ENCODE measurements at regions not wholly inside any gene's neighbourhood (a gene's known extent, or its start where the extent isn't known, plus 50 kb on each side); places are given as distances from the start of the nearest gene placed in this dataset.

DNA sequence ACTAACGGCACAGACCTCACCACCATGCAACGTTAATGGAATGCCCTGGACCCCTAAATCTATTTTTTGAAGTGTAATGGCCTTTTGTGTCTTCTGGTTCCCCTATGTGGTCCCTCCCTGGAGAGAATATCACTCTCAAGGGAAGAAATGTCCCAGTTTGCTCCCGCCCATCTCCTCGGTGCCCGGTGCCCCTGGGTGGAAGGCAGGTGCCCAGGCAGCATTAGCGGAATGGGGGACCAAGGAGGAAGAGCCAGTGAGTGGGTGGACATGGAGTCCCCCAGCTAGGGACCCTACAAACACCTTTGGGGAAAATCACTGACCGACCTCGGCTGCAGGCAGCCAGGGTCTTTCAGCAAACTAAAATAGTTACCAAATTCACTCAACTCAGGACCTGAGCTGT is 212.1 kb upstream of the RTL1 start:
- DNase-seq (ENCODE audit: insufficient read length, low spot score) (no peak), FAIRE-seq (no peak)
- no peak for TF ChIP-seq POLR2A (IDR thresholded peaks at IDR 0.05; ENCODE audit: low read depth, low read length)

DNA sequence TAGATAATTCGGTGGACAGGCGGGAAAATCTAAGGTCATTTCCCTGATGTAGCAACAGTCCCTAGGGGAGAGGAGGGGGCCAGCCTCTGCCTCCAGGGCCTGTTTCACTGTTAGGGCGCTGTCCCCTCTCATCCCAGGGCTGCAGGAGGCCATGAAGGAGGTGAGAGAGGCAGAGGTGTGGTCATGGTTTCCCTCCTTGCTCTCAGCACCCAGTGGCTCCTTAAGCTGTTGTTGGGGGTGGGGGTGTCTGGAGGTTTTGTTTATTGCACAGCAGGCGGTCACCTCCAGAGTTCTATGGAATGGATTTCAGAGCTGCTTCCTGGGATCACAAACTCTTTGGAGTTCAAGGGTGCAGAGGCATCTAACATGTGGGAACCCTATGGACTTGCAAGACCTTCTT is 212.5 kb upstream of the RTL1 start:
- no peak for DNase-seq (ENCODE audit: insufficient read length, low spot score)
- TF ChIP-seq POLR2A (IDR thresholded peaks at IDR 0.05; ENCODE audit: low read depth, low read length), result no peak
- no peak for FAIRE-seq

DNA sequence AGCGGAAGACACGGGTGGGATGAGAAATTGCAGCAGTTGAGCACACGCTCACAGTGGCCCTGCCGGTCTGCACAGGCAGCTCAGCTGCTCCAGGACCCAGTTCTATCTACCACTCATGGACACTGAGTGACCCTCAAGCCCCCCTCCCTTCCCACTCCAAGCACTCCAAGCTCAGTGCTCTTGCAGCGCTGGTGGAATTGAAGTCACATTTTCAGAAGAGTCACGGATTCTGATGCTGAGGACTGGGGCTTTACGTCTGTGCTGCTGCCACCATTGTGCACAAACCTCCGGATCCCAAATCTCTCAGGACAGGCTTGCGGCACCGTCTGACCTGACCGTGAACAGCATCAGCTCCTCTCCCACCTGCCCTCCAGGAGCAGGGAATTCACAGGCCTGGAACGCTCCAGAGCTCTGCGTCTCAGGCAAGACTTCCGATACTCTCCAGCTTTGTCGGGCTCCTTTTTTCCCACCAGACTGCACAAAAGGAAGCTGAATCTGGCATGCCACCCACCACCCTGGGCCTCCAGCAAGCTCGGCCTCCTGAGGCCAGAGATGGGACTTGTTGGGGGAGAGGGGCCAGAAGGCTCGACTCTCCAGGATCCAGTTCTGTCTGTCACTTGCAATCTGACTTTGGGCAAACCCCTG is 213.1 kb upstream of the RTL1 start:
- TF ChIP-seq POLR2A (IDR thresholded peaks at IDR 0.05; ENCODE audit: low read depth, low read length), result no peak
- no peak for FAIRE-seq
- DNase-seq (ENCODE audit: insufficient read length, low spot score), result no peak

GRCh38 chr14:101117543-101117942 is 214.0 kb upstream of the RTL1 start:
- no peak for TF ChIP-seq POLR2A (IDR thresholded peaks at IDR 0.05; ENCODE audit: low read depth, low read length)
- DNase-seq (ENCODE audit: insufficient read length, low spot score) (no peak), FAIRE-seq (no peak)

- no peak for TF ChIP-seq POLR2A (IDR thresholded peaks at IDR 0.05; ENCODE audit: low read depth, low read length)
- DNase-seq (ENCODE audit: insufficient read length, low spot score) (no peak), FAIRE-seq (no peak)
Measured at GRCh38 chr14:101118233-101118632, 214.7 kb upstream of the RTL1 start.

DNA sequence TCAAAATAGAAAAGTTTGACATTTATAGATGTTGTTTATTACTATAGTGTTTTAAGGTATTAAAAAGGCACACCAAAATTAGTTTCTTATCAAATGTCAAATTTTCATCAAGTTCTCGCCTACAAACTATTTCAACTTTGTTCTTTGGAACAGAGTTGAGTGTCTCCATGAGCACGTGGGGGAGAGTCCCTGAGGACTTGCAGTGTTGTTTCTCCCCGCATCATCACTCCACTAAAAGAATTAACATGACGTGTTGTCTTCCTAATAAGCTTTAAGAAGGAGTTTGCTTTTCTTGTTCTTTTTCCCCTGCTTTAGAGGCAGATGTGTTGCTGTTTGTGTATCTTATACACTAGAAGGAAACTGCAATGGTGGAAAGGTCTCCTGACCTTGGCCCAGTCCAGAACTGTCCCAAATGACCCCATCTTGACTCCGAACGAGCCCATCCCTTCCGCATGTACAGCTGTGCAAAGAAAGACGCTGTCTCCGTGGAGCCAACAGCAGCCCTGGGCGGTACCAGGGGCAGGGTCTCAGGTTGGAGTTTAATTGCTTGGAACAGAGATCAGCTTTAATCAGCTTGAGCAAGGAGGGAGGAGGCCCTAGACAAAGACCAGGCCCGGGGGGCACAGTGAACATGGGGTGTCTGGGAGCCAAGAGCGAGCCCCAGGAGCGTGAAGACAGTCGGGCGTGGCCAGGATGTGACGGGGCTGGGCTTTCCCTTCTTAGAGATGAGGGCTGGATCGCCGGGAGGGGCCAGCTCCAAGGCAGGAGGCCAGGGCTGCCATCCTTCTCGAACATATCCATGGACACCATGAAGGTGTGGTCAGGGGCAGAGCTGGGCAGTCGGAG is 215.4 kb upstream of the RTL1 start:
- FAIRE-seq, result no peak
- no peak for TF ChIP-seq POLR2A (IDR thresholded peaks at IDR 0.05; ENCODE audit: low read depth, low read length)
- no peak for DNase-seq (ENCODE audit: insufficient read length, low spot score)

- DNase-seq (ENCODE audit: insufficient read length, low spot score) (no peak), FAIRE-seq (no peak)
- TF ChIP-seq POLR2A (IDR thresholded peaks at IDR 0.05; ENCODE audit: low read depth, low read length), result no peak
Measured at GRCh38 chr14:101119830-101120571, 216.5 kb upstream of the RTL1 start.

DNA sequence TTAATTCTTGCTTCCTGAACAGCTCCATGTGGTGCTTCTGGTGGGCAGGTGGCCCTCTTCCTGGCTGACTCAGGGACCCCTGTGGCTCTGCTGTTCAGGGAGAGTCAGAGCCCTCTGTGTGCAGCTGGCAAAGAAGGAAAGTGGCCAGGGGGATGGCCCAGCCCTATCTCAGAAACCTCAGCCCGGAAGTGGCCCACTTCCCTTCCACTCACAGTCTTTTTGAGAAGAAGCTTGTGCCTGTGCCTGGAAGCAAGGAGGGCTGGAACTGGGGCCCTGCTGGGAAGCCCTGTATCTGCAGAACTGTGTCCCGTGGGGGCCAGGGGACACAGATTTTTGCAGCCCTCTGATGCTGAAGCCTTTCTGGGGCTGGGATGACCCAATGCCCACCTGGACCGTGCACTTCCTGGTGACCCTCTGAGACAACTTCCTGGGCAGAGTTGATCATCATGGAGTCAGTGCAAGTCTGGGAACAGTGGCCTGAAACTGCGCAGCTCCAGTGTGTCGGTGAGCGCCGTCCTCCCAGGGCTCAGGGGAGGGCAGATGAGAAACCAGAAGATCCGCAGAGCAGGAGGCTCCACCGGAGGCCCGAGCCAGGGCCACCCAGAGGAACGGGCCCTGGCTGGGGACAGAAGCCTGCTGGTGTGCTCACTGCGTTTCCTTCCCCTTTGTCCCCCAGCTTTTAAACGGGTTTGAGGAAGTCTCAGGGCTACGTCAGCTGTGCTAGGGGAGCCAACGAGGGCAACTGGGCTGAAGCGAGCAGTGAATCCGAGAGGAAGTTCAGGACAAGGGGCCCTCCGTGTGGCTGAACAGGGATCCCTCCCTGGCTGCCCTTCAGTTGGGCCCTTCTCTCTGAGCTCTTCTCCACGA is 217.4 kb upstream of the RTL1 start:
- TF ChIP-seq POLR2A (IDR thresholded peaks at IDR 0.05; ENCODE audit: low read depth, low read length), result no peak
- no peak for FAIRE-seq
- DNase-seq (ENCODE audit: insufficient read length, low spot score), result no peak

DNA sequence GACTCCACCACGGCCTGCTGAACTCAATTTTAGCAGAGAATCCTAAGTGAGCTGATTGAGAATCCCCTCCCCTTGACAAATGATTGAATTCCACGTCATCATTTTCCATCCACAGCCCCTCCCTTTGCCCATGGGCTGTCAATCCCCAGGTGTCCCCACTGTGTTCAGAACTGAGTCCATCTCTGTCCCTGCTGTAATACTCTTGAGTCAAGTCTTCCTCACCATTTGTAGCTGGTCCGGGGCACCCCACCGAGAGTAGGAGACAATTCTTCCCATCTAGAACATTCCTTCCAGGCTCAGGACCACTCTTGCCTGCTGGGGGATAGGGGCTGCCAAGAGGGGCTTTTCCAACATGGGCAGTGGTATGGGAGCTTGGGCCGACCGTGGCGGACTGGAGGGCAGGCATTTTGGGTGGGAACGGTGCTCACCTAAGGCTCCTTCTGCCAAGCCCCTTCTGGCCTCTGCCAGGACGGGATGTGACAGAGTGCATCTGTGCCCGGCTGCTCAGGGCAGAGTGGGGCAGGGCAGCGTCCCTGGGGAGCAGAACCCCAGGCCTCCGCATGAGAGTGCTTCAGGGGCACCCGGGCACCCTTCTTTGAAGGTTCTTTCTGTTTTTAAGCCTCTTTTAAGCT is 218.1 kb upstream of the RTL1 start:
- DNase-seq (ENCODE audit: insufficient read length, low spot score) (no peak), FAIRE-seq (no peak)
- TF ChIP-seq POLR2A (IDR thresholded peaks at IDR 0.05; ENCODE audit: low read depth, low read length), result no peak

DNA sequence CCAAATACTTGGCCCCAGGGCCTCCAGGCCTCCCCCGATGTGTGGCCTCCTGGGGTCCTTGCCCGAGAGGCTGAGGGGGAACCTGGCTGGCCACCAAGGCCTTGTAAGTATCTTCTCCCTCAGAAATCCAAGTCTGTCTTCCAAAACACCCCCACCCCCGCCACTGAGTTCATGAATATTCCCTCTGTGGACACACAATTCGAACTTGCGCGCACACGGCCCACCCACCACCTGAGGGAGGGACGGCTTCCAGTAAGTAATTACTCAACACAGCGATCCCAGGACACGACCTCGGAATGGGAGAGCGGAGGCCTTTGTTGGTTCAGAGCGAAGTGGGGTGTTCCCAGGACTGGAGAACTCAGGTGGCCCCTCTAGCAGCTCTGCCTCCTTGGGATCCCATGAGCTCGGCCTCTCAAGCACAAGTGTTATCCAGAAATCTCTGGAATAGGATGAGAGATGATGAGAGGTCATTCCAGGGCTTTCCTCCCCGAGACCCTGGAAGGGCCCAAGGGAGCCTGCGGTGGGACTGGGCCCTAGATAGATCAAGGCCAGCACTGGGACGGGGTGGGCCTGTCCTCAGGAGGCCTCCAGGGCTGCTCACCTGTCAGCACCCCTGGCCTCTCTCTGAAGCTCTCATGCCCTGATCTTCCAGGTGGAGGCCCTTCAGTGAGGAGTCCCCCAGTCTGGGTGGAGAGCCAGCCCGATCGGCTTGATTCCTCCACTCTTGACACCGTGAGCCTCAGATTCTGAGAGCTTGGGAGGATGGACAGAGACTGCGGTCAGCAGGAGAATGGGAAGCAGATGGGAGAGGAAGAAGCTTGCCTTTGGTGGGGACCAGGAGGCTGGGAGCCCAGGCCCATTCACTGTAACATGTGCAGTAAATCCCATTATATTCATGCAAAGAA is 219.0 kb upstream of the RTL1 start:
- no peak for DNase-seq (ENCODE audit: insufficient read length, low spot score)
- no peak for TF ChIP-seq POLR2A (IDR thresholded peaks at IDR 0.05; ENCODE audit: low read depth, low read length)
- FAIRE-seq, result no peak

DNA sequence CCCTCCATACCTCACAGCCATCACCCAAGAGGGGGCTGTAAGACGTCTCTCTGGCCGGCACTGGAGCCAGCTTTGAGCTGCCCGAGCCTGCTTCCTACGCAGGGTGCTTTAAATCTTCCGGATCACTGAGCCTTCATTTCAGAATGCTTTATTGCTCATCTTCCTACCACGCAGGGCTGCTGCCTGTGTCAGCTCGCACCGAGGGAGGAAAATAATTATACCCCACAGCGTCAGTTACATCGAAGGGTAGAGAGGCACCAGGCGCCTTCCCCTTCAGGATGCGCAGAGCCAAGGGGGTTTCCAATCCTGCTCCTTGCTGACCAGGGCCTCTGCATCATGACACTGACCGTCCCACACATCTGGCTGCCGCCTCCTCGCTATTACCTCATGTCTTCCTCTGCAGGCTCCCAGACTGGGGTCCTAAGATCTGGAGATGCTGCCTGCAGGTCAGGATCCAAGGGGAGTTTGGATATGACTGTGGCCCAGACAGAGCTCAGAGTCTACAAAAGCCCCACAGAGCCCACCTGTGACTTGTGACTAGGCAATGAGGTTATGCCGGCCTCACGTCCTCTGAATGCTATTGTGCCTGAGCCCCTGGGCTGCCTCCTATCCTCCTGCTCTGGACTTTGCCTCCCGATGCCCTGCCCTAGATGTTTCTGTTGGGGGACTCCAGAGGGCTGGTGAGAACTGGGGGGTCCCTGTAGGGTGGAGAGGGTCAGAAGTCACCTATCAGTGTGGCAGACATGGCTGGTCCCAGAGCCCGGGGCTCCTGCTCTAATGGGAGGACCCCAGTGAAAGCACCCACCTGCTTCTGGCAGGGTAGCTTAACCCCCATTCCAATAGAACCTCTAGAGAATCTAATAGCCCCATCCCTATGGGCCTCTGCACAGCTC is 220.3 kb upstream of the RTL1 start:
- no peak for FAIRE-seq
- TF ChIP-seq POLR2A (IDR thresholded peaks at IDR 0.05; ENCODE audit: low read depth, low read length), result no peak
- DNase-seq (ENCODE audit: insufficient read length, low spot score), result no peak
